SK-N-MC (cell line): ENCODE measurements at regions not wholly inside any gene's neighbourhood (a gene's known extent, or its start where the extent isn't known, plus 50 kb on each side); places are given as distances from the start of the nearest gene placed in this dataset.

Experiments
- EZH2 ChIP-seq: fragments of 200-600 bp; sonication (generic); IDR thresholded peaks from one replicate; pipeline ENCODE4 v1.6.1; 2017; ENCODE audit warnings: antibody characterized with exemption
- FOXP2 ChIP-seq: optimal IDR thresholded peaks from 2 replicates; pipeline ENCODE3; 2011; ENCODE audit warnings: mild to moderate bottlenecking, moderate library complexity; ENCODE audit not compliant: insufficient read depth; ENCODE audit errors: extremely low read length, control extremely low read depth
- POLR2AphosphoS5 ChIP-seq: IDR thresholded peaks from 2 replicates; pipeline ENCODE4 v1.6.1; 2012; ENCODE audit warnings: mild to moderate bottlenecking, low read depth, low read length, borderline replicate concordance

- TF ChIP-seq POLR2AphosphoS5 (no peak), EZH2 (no peak), FOXP2 (no peak)
Measured at GRCh38 chr12:25808604-25809003, 149.9 kb upstream of the RASSF8 start.
